HG03354 (cell line): ENCODE measurements at regions not wholly inside any gene's neighbourhood (a gene's known extent, or its start where the extent isn't known, plus 50 kb on each side); places are given as distances from the start of the nearest gene placed in this dataset.

Experiments
- ATAC-seq: cut with Tn5 transposase; IDR thresholded peaks from one replicate; pipeline ENCODE4 v1.9.1; 2021; ENCODE audit warnings: mild to moderate bottlenecking; ENCODE audit not compliant: unreplicated experiment, poor library complexity, severe bottlenecking

GRCh38 chr4:23305026-23305425 lies 584.8 kb downstream of the PPARGC1A start:
- no peak for ATAC-seq

GRCh38 chr4:23298371-23298770 lies 591.5 kb downstream of the PPARGC1A start:
- no peak for ATAC-seq

GRCh38 chr4:23297327-23297726 lies 592.5 kb downstream of the PPARGC1A start:
- no peak for ATAC-seq

GRCh38 chr4:23291139-23291538 lies 598.4 kb downstream of the GBA3 start:
- ATAC-seq: no peak

- ATAC-seq: no peak
Measured at GRCh38 chr4:23290656-23291055, 597.9 kb downstream of the GBA3 start.

GRCh38 chr4:23279377-23279986 lies 586.7 kb downstream of the GBA3 start:
- no peak for ATAC-seq

GRCh38 chr4:23278845-23279244 lies 586.1 kb downstream of the GBA3 start:
- ATAC-seq: no peak

- no peak for ATAC-seq
Measured at GRCh38 chr4:23276076-23276475, 583.3 kb downstream of the GBA3 start.

GRCh38 chr4:23269566-23269965 lies 576.8 kb downstream of the GBA3 start:
- no peak for ATAC-seq

- ATAC-seq: no peak
Measured at GRCh38 chr4:23268072-23268771, 575.5 kb downstream of the GBA3 start.

- no peak for ATAC-seq
Measured at GRCh38 chr4:23266401-23266800, 573.7 kb downstream of the GBA3 start.

GRCh38 chr4:23260511-23260910 lies 567.8 kb downstream of the GBA3 start:
- no peak for ATAC-seq

- ATAC-seq: no peak
Measured at GRCh38 chr4:23245203-23245832, 552.6 kb downstream of the GBA3 start.

- ATAC-seq: no peak
Measured at GRCh38 chr4:23242962-23243361, 550.2 kb downstream of the GBA3 start.

GRCh38 chr4:23241408-23241807 lies 548.7 kb downstream of the GBA3 start:
- no peak for ATAC-seq

- no peak for ATAC-seq
Measured at GRCh38 chr4:23238848-23239247, 546.1 kb downstream of the GBA3 start.

- ATAC-seq: no peak
Measured at GRCh38 chr4:23237771-23238170, 545.0 kb downstream of the GBA3 start.

- no peak for ATAC-seq
Measured at GRCh38 chr4:23235628-23236390, 543.1 kb downstream of the GBA3 start.

- no peak for ATAC-seq
Measured at GRCh38 chr4:23234716-23235115, 542.0 kb downstream of the GBA3 start.

GRCh38 chr4:23234018-23234417 lies 541.3 kb downstream of the GBA3 start:
- ATAC-seq: no peak
